ENCODE measurements at regions not wholly inside any gene's neighbourhood (a gene's known extent, or its start where the extent isn't known, plus 50 kb on each side); places are given as distances from the start of the nearest gene placed in this dataset.

GRCh38 chr10:105988848-105989247 lies 1175.7 kb downstream of the SORCS1 start:
- TF ChIP-seq, protein P1, sequence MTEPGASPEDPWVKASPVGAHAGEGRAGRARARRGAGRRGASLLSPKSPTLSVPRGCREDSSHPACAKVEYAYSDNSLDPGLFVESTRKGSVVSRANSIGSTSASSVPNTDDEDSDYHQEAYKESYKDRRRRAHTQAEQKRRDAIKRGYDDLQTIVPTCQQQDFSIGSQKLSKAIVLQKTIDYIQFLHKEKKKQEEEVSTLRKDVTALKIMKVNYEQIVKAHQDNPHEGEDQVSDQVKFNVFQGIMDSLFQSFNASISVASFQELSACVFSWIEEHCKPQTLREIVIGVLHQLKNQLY (CRISPR knock-in tag; IDR thresholded peaks at IDR 0.05) = no peak
- no peak for TF ChIP-seq NR1H2 (CRISPR knock-in tag; IDR thresholded peaks at IDR 0.05)
- no peak for TF ChIP-seq CTCF (IDR thresholded peaks at IDR 0.05)
- TF ChIP-seq TEAD1 (CRISPR knock-in tag; IDR thresholded peaks at IDR 0.05) = no peak
- no peak for TF ChIP-seq ZBTB21 (CRISPR knock-in tag; IDR thresholded peaks at IDR 0.05; ENCODE audit: borderline replicate concordance)
- no peak for TF ChIP-seq HMGXB4 (CRISPR knock-in tag; IDR thresholded peaks at IDR 0.05)
- TF ChIP-seq TCF7 (CRISPR knock-in tag; IDR thresholded peaks at IDR 0.05; ENCODE audit: low read depth) = no peak
